LNCAP (cell line): ENCODE measurements at regions not wholly inside any gene's neighbourhood (a gene's known extent, or its start where the extent isn't known, plus 50 kb on each side); places are given as distances from the start of the nearest gene placed in this dataset.

Source experiments
- CTCF ChIP-seq: fragments of 450-650 bp; IDR thresholded peaks from 2 replicates; pipeline ENCODE4 v1.5.1; 2017; ENCODE audit warnings: mild to moderate bottlenecking

GRCh38 chr1:95313527-95313926, 79.5 kb downstream of the RWDD3 start:
- no peak for TF ChIP-seq CTCF

GRCh38 chr1:95321531-95321930, 87.5 kb downstream of the RWDD3 start:
- no peak for TF ChIP-seq CTCF

GRCh38 chr1:95323123-95323522, 89.1 kb downstream of the RWDD3 start:
- TF ChIP-seq CTCF: no peak

- TF ChIP-seq CTCF: no peak
Measured at GRCh38 chr1:95325349-95325748, 91.3 kb downstream of the RWDD3 start.

- TF ChIP-seq CTCF: no peak
Measured at GRCh38 chr1:95326023-95326422, 92.0 kb downstream of the RWDD3 start.

- TF ChIP-seq CTCF: no peak
Measured at GRCh38 chr1:95332754-95333153, 98.7 kb downstream of the RWDD3 start.

- TF ChIP-seq CTCF: no peak
Measured at GRCh38 chr1:95339377-95339776, 105.4 kb downstream of the RWDD3 start.

- TF ChIP-seq CTCF: no peak
Measured at GRCh38 chr1:95340061-95340460, 106.1 kb downstream of the RWDD3 start.
